ENCODE measurements at regions not wholly inside any gene's neighbourhood (a gene's known extent, or its start where the extent isn't known, plus 50 kb on each side); places are given as distances from the start of the nearest gene placed in this dataset.

- TF ChIP-seq YY1 (IDR thresholded peaks at IDR 0.05; ENCODE audit: insufficient read depth, insufficient read length) = no peak
- TF ChIP-seq ZNF274 (IDR thresholded peaks at IDR 0.05; ENCODE audit: low read depth, low read length) = no peak
- no peak for TF ChIP-seq SUZ12 (IDR thresholded peaks at IDR 0.05; ENCODE audit: extremely low read depth, insufficient read depth, insufficient read length)
Measured at GRCh38 chr9:108525186-108525585, 330.6 kb downstream of the ACTL7B start.

Measured in NT2/D1 (cell line).